NCI-H460 (cell line): ENCODE measurements at regions not wholly inside any gene's neighbourhood (a gene's known extent, or its start where the extent isn't known, plus 50 kb on each side); places are given as distances from the start of the nearest gene placed in this dataset.

Experiments
- DNase-seq: peaks from one replicate; pipeline ENCODE4 v3.0.0-alpha.2; 2016; ENCODE audit warnings: low read depth; ENCODE audit errors: extremely low read depth

DNA sequence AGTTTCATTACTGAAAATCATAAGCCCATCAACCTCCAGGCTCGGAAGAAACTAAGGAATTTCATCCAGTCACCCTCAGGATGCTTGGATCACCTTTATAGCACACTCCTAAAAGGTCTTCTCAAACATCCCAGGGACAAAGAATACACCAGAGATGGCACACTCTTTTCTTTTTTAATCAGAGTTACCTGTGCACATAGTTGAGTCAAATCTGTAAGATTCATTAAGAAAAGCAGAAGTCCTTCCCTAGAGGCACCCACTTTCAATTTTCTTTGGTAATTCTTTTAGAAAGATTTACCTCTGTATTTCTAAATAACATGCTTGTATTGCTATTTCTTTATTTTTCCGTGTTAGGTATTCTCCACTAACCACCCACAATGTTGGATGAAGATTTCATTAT, 50.6 kb upstream of the IL6 start:
- DNase-seq, result no peak

GRCh38 chr7:22675917-22676343, 51.1 kb upstream of the IL6 start:
- DNase-seq, result no peak

GRCh38 chr7:22675421-22675820, 51.6 kb upstream of the IL6 start:
- DNase-seq, result no peak

DNA sequence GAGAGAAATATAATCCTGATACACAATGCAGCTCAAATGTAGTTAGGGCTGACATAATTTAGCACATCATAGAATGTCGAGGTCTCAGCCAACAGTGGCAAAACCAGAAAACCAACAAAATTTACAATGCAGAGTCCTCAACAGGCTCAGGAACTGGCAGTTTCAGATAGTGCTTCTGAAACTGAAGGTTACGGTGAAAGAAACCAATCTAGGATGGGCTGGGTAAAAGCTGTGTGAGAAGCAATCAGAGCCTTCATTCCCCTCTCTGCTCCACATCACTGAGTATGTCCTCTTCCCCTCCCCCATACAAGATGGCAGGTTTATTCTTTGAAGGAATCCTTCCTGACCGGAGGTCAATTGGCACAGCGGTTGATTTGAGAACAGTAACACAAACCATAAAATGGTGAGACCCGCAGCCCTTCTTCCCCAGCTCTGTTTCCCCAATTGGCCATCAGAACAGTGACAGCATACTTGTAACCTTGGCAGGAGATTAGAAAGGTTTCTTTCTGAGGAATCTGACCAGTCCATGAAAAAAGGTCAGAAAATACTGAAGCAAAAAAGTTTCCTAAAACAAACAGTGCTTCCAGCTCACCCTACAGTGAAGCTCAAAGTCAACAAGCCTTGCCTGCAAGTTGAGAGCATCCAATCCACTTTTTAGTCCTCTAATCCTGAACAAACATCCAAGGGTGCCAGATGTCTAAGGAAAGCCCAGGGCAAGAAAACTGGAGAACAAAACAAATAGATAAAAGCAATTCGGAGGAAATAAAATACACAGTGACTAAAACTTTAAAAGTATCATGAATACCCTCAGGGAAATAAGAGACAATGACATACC, 53.9 kb upstream of the IL6 start:
- peak; percentile 63 for DNase-seq

DNA sequence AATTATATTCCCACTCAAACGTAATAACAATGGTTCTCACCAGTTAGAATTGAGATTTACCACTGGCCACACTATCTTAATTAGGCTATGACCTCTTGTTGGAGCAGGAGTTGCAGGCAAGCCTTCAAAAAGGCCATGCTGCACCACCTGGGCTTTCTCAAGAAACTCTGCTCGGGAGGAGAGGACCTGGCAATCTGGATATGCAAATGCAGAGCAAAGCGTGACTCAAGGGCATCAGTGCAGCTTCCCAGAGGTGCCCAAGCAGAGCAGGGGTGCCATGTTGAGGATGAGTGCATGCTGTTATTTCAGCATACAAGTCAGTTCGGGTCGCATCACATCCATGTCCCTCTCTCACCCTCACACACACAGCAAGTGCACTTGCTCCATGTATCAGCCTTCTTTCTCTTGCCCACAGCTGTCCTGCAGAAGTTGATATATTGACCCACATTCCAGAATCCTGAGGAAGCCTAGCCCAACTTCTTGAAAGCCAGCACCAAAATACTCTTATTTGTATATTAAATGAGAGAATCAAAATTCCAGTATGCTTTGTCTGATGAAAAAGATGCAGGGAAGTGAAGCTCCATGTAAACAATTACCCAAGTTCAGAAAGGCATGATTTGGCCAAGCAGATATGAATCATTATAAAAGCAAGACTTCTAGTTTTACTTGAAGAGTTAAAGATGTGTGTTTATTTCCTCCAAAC, 55.7 kb upstream of the IL6 start:
- no peak for DNase-seq

DNA sequence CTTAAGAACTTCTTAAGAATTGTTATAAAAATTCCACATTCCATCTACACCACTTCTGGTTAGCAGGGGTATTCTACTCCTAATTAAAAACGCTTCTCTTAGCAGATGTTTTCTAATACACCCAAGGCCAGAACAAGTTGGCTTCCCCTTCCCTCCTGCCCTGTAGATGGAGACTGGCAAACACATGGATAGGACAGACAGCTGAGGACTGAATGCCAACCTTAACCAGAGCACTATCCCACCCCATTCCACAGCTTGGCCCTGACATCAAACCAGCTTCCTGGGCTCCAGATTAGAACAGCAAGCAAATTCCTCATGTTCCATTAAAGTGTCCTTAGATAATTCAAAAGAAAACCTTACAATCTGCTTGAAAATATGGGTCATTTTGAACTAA, 56.6 kb upstream of the IL6 start:
- no peak for DNase-seq

- no peak for DNase-seq
Observed at GRCh38 chr7:22669692-22670421, 57.1 kb upstream of the IL6 start.

- DNase-seq, result no peak
Observed at GRCh38 chr7:22668971-22669401, 58.0 kb upstream of the IL6 start.

- no peak for DNase-seq
Observed at GRCh38 chr7:22667562-22668239, 59.3 kb upstream of the IL6 start.

DNA sequence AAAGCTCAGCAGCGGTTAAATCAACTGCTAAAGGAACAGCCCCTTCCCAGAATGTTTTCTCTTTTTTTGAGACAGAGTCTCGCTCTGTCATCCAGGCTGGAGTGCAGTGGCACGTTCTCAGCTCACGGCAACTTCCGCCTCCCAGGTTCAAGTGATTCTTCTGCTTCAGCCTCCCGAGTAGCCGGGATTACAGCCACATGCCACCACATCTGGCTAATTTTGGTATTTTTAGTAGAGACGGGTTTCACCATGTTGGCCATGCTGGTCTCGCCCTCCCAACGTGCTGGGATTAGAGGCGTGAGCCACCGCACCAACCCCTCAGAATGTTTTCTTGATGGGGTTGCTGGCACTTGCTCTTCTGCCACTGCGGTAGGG, 59.8 kb upstream of the IL6 start:
- no peak for DNase-seq

DNA sequence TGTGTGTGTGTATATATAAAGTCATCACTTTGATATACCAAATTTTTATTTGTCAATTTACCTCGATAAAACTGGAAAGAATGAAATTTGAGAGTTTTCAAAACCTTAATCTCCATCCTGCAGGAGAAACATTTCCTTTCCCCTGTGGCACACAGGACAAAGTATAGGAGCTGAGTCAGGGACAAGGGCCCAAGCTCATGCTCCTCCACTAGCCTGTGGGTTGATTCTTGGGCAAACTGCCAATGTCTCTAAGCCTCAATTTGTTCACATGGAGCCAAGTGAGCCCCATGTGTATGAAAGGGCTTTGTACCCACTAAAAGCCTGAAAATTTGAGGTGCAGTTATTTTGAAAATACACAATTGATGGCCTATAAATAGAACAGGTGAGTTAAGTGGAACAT, 60.3 kb upstream of the IL6 start:
- DNase-seq, result no peak

- no peak for DNase-seq
Observed at GRCh38 chr7:22665923-22666322, 61.1 kb upstream of the IL6 start.

- no peak for DNase-seq
Observed at GRCh38 chr7:22664988-22665798, 61.8 kb upstream of the IL6 start.

DNA sequence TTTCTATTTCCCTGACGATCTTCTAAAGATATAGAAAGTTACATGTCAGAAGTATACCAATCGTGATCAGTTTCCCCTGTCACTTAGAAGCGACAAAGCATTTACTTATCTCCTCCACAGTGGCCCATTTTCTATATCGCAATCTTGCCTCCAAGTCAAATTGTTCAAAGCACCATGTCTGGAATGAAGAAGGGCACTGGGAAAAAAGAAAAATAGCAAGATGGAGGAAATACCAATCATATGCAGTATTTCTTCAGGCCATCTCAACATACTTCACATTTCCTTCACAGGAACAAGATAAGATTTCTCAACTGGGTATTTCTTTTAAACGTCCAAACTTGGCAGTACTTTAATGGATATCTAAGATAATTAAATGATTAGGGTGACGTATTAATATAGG, 63.3 kb upstream of the IL6 start:
- DNase-seq, result no peak

DNA sequence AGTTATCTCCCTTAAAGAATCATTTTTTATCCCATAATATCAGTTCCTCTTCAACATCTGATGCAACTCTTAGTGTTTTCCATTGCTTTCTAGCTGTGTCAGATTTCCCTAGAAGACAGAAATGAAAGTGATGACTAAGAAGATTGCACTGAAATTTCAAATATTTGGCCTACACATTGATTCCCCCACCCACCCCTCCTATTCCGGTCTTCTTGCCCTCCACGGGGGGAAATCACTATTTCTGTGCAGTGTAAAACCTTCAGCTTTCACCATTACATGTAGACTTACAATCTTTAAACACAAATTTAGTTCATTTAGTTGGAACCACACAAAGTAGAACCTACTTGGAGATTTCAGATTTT, 63.7 kb upstream of the IL6 start:
- peak; percentile 81 for DNase-seq

DNA sequence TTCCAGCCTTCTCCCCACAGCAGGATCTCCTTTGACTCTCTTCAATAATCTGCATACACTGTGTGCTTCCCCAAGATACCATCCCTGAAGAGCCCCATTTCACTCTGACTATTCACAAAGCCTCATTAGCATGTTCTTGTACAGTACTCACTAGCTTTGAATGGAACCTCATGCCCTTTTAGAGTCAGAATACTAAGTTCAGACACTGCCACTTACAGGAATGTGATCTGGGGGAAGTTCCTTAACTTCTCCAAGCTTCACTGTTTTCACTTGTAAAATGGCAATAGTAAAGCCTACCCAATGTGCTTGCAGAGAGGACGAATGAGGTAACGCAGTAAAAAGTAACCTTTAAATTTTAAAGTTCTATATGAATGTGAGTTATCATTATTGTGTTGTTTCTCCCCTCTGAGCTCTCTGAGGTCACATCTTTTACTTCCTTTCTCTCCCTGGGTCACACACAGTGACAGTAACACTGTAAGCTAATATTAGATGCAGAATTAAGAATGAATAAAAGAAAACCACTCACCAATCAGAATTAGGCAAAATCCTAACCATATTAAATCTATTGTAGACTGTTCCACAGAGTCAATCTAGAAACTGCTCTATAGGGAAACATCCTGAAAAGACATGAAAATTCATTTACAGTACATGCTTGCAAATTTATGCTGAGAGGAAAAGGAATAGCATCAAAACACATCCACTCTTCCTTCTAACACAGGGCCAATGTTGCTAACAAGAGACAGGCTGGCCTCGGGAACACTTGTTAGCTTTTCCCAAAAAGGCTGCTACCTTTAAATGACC, 64.2 kb upstream of the IL6 start:
- no peak for DNase-seq

DNA sequence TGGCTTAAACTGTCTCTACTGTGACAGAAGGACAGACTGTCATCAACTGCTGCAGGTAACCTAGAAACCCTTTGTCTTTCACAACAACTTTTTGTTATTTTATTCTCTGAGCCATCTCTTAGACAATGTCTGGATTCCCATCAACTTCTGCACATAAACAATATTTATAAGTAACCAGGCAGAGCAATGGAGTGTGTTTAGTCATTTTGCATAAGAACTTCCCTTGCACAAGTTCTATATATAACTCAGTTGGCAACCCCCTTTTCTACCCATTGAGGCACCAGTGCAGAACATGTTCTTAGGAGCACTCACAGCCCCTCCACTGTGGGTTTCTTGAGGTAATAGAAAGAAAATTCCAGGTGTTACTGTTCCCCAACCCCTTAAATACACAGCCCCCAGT, 65.0 kb upstream of the IL6 start:
- DNase-seq, result no peak

DNA sequence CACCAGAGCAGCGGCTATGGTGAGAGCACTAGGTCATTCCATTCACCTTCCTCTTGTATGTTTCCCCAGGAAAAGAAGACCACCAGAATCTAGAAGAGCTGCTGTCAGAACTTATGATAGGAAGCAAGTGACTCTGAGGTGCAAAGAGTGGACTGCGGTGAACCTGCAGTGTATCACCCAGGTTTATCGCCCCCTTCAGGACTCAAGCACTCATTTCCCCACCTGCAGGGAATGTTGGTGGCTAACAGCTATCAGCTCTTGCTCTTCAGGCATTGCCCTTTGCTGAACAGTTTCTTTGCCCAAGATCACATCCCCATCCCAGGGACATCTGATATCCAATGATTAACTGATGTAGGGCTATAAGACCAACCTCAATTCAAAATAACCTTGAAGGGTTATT, 66.3 kb upstream of the IL6 start:
- DNase-seq, result no peak

DNA sequence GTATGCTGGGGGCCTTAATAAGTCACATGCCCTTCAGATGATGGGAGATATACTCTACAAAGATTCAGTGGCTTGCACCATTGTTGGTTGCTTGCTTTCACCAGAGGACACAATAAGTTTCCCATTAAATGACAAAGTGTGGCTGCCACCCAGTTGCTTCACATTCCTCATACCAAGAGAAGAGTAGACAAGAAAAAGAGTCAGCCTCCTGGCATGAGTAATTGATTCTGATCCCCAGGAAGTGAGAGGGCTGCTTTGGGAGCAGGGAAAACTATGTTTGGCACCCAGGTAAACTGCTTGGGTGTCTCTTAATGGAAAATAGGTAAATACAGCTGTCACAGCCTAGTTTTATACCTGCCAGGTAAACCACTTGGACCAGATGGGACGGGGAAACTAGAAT, 66.7 kb upstream of the IL6 start:
- DNase-seq, result no peak

DNA sequence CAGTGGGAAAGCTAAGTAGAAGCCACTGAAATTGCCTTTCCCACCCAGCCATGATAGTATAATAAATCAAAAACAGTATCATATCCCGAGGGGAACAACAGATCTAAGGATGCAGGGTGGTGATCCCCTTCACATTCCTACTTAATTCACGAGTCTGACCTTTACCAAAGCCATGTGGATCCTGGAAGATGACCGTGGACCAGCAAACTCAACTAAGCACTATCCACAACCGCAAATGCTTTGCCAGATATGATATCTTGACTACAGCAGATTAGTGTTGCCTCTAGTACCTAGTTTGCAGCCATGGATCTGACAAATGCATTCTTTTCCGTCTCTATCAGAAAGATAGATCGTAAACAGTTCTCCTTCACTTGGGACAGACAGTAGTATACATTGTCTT, 67.3 kb upstream of the IL6 start:
- DNase-seq, result no peak
